22Rv1 (cell line): ENCODE measurements at regions not wholly inside any gene's neighbourhood (a gene's known extent, or its start where the extent isn't known, plus 50 kb on each side); places are given as distances from the start of the nearest gene placed in this dataset.

Experiments
- H3K27ac ChIP-seq: fragments of 450-650 bp; 2 replicates; pipeline ENCODE4 v1.5.1; 2017
- CTCF ChIP-seq: fragments of 450-650 bp; IDR thresholded peaks from 2 replicates; pipeline ENCODE4 v1.5.1; 2017; ENCODE audit warnings: mild to moderate bottlenecking
- ZFX ChIP-seq: fragments of 450-650 bp; IDR thresholded peaks from 2 replicates; pipeline ENCODE4 v1.6.1; 2017; ENCODE audit warnings: antibody characterized with exemption, borderline replicate concordance

GRCh38 chr2:45068571-45069140 lies 59.4 kb upstream of the SIX2 start:
- H3K27ac ChIP-seq = no peak overlapping the region
- TF ChIP-seq ZFX = no peak

- H3K27ac ChIP-seq = no peak overlapping the region
- TF ChIP-seq CTCF = no peak
- no peak for TF ChIP-seq ZFX
These were observed 58.8 kb upstream of the SIX2 start for GRCh38 chr2:45067859-45068570.
